A673 (cell line): ENCODE measurements at regions not wholly inside any gene's neighbourhood (a gene's known extent, or its start where the extent isn't known, plus 50 kb on each side); places are given as distances from the start of the nearest gene placed in this dataset.

Experiments used
- BruUV-seq: library from RNA; stranded (reverse); fragments of 400-500 nt; replicated peaks from 2 replicates; lab custom pipeline; 2021; lab: Mats Ljungman, UMichigan
- CTCF ChIA-PET: fragments of 300-600 bp; sonication (Branson Sonifier 250); formaldehyde crosslinking; loops from one replicate; lab custom pipeline; 2022; ENCODE audit warnings: antibody characterized with exemption; lab: Charles Lee
- POLR2A ChIA-PET: fragments of 300-600 bp; sonication (Branson Sonifier 250); formaldehyde crosslinking; loops from one replicate; lab custom pipeline; 2022; ENCODE audit warnings: antibody characterized with exemption; ENCODE audit not compliant: low non-redundant PET; lab: Charles Lee
- DNase-seq: peaks from one replicate; pipeline ENCODE4 v3.0.0-alpha.2; 2015; ENCODE audit warnings: low spot score
- H3K27ac ChIP-seq: fragments of 200-600 bp; sonication (generic); 2 replicates; pipeline ENCODE4 v1.5.1; 2016; ENCODE audit warnings: mixed run types, low read depth, mild to moderate bottlenecking, mixed read lengths, antibody characterized with exemption, low read length; ENCODE audit not compliant: poor library complexity, severe bottlenecking
- H3K27me3 ChIP-seq: fragments of 200-600 bp; sonication (generic); replicated peaks from 2 replicates; pipeline ENCODE4 v1.6.1; 2017; ENCODE audit warnings: mixed run types, low read depth, mild to moderate bottlenecking, mixed read lengths, antibody characterized with exemption, low read length; ENCODE audit not compliant: insufficient read depth, poor library complexity
- H3K36me3 ChIP-seq: fragments of 200-600 bp; sonication (generic); 2 replicates; pipeline ENCODE4 v1.6.1; 2016; ENCODE audit warnings: mixed run types, mild to moderate bottlenecking, mixed read lengths, antibody characterized with exemption, low read length; ENCODE audit not compliant: insufficient read depth, poor library complexity, severe bottlenecking
- H3K4me1 ChIP-seq: fragments of 200-600 bp; sonication (generic); 2 replicates; pipeline ENCODE4 v1.6.1; 2017; ENCODE audit warnings: mixed run types, mild to moderate bottlenecking, mixed read lengths, antibody characterized with exemption, low read length; ENCODE audit not compliant: insufficient read depth, poor library complexity, severe bottlenecking
- H3K4me3 ChIP-seq: fragments of 200-600 bp; sonication (generic); 2 replicates; pipeline ENCODE4 v1.5.1; 2016; ENCODE audit warnings: low read depth, mixed run types, mild to moderate bottlenecking, mixed read lengths, low read length; ENCODE audit not compliant: poor library complexity, severe bottlenecking
- H3K9me3 ChIP-seq: fragments of 200-600 bp; sonication (generic); 2 replicates; pipeline ENCODE4 v1.6.1; 2016; ENCODE audit warnings: mixed run types, low read depth, mild to moderate bottlenecking, mixed read lengths, antibody characterized with exemption, low read length; ENCODE audit not compliant: poor library complexity, severe bottlenecking
- CTCF ChIP-seq: fragments of 300-800, 200-600 bp; sonication (generic); conservative IDR thresholded peaks from 2 replicates; pipeline ENCODE4 v1.5.1; 2017; ENCODE audit warnings: low read depth, mild to moderate bottlenecking, antibody characterized with exemption, low read length, moderate library complexity, mixed read lengths
- EZH2 ChIP-seq: fragments of 200-600 bp; sonication (generic); IDR thresholded peaks from 2 replicates; pipeline ENCODE4 v1.6.1; 2017; ENCODE audit warnings: borderline replicate concordance, low read depth, mild to moderate bottlenecking, mixed read lengths, antibody characterized with exemption, low read length; ENCODE audit not compliant: poor library complexity, severe bottlenecking
- intact Hi-C: fragments of 100-400 bp; cut with micrococcal nuclease; formaldehyde crosslinking; loops from one replicate; pipeline ENCODE4 v1.10.0; 2022; ENCODE audit not compliant: unreplicated experiment

DNA sequence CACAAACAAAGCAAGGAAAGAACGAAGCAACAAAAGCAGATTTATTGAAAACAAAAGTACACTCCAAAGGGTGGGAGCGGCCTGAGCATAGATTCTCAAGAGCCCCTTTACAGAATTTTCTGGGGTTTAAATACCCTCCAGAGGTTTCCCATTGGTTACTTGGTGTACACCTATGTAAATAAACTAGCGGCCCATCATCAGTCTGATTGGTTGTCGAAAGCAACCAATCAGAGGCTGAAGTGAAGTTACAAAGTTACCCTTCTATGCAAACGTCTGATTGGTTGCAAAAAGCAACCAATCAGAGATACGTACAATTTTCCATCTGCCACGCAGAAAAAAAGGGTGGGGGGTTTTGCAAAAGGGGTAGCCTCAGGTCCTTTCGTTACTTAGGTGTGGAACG lies 96.3 kb upstream of the UBAC2 start:
- TF ChIP-seq EZH2: no peak
- TF ChIP-seq CTCF: no peak
- H3K4me3 ChIP-seq: no peak overlapping the region
- ChIA-PET POLR2A (no interaction called here), CTCF (no interaction called here)
- no TSS peak for BruUV-seq
- H3K9me3 ChIP-seq: no peaks in the 10 kb centered on the region
- peaks cover 7% of the 10 kb centered on the region for H3K4me1 ChIP-seq
- DNase-seq: no peak
- intact Hi-C loops: no loop called here
- no peak overlapping the region for H3K27ac ChIP-seq
- H3K36me3 ChIP-seq: no peaks in the 10 kb centered on the region
- H3K27me3 ChIP-seq: no peaks in the 10 kb centered on the region

DNA sequence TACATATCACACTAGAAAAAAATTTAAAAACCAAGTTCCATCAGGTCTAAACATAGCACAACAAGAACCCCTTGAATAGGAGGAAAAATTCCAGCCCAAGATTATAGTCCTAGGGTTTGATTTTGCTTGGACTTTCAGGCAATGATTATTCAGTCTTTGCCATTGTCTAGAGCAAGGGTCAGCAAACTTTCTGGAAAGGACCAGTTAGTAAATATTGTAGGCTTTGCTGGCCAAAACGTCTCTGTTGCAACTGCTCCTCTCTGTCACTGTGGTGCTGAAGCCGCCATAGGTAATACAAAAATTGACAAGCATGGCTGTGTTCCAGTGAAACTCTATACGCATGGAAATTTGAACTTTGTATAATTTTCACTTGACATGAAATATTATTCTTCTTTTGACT lies 95.5 kb upstream of the UBAC2 start:
- TF ChIP-seq CTCF: no peak
- TF ChIP-seq EZH2: no peak
- CTCF ChIA-PET: no interaction called here
- peaks cover 7% of the 10 kb centered on the region for H3K4me1 ChIP-seq
- H3K9me3 ChIP-seq: no peaks in the 10 kb centered on the region
- intact Hi-C loops: no loop called here
- no peak for DNase-seq
- H3K27me3 ChIP-seq: no peaks in the 10 kb centered on the region
- no TSS peak for BruUV-seq
- no peak overlapping the region for H3K4me3 ChIP-seq
- H3K36me3 ChIP-seq: no peaks in the 10 kb centered on the region
- POLR2A ChIA-PET: no interaction called here
- no peak overlapping the region for H3K27ac ChIP-seq

- no peaks in the 10 kb centered on the region for H3K4me1 ChIP-seq
- H3K36me3 ChIP-seq: no peaks in the 10 kb centered on the region
- intact Hi-C loops: no loop called here
- no TSS peak for BruUV-seq
- CTCF ChIA-PET: no interaction called here
- TF ChIP-seq EZH2: no peak
- no peak for TF ChIP-seq CTCF
- H3K9me3 ChIP-seq: no peaks in the 10 kb centered on the region
- no peak overlapping the region for H3K4me3 ChIP-seq
- H3K27ac ChIP-seq: no peak overlapping the region
- H3K27me3 ChIP-seq: no peaks in the 10 kb centered on the region
- DNase-seq: no peak
- POLR2A ChIA-PET: no interaction called here
These were observed 87.3 kb upstream of the UBAC2 start for GRCh38 chr13:99113351-99113750.
